ENCODE measurements at regions not wholly inside any gene's neighbourhood (a gene's known extent, or its start where the extent isn't known, plus 50 kb on each side); places are given as distances from the start of the nearest gene placed in this dataset.

DNA sequence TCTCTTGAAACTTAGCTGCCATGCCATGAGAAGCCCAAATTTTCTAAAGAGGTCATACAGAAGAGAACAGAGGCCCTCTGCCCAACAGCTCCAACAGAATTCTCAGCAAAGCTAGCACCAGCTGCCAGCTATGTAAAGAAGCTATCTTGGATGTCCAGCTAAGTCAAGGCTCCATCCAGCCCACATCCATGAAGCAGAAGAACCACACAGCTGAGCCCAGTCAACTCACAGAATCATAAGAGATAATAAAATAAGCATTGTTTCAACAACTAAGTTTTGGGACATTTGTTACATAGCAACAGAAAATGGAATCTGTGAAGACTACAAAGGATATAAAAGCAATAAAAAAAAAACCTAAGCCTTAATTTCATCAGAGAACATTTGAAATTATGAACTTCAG is 434.3 kb downstream of the TXNL1 start:
- no peak overlapping the region for H3K27ac ChIP-seq
- TF ChIP-seq, protein P1, sequence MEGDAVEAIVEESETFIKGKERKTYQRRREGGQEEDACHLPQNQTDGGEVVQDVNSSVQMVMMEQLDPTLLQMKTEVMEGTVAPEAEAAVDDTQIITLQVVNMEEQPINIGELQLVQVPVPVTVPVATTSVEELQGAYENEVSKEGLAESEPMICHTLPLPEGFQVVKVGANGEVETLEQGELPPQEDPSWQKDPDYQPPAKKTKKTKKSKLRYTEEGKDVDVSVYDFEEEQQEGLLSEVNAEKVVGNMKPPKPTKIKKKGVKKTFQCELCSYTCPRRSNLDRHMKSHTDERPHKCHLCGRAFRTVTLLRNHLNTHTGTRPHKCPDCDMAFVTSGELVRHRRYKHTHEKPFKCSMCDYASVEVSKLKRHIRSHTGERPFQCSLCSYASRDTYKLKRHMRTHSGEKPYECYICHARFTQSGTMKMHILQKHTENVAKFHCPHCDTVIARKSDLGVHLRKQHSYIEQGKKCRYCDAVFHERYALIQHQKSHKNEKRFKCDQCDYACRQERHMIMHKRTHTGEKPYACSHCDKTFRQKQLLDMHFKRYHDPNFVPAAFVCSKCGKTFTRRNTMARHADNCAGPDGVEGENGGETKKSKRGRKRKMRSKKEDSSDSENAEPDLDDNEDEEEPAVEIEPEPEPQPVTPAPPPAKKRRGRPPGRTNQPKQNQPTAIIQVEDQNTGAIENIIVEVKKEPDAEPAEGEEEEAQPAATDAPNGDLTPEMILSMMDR (IDR thresholded peaks at IDR 0.05): no peak
- no peaks in the 10 kb centered on the region for H3K27me3 ChIP-seq
- H3K4me3 ChIP-seq: no peak overlapping the region
- ATAC-seq (no peak), DNase-seq (no peak)
- H3K36me3 ChIP-seq: no peaks in the 10 kb centered on the region
- H3K9me3 ChIP-seq: peaks cover 0 to 18% of the 10 kb centered on the region in 2 donors
- intact Hi-C loops (cut with DNase I): no loop called here
- no peaks in the 10 kb centered on the region for H3K4me1 ChIP-seq

DNA sequence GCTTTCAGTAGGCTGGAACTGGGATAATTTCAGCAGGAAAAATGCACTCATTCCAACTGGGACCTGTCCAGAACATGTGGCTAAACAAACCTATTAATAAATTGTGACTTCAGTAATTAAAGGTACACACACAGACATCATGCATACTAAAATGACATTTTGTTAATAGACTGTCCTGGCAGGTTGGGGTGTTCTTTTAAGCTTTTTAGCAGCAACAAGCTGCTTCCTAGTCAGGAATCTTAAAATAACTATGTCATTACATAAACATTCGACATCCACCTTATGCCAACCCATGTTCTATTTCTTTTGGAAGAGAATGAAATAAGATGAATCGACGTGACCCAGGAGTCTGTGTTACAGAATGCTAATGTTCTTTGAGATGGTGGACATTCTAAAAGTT is 435.7 kb downstream of the TXNL1 start:
- Histone ChIP-seq H3K4me3 (no peak overlapping the region), H3K4me1 (no peaks in the 10 kb centered on the region), H3K27ac (no peak overlapping the region), H3K9me3 (peaks cover 0 to 14% of the 10 kb centered on the region in 2 donors), H3K27me3 (no peaks in the 10 kb centered on the region), H3K36me3 (no peaks in the 10 kb centered on the region)
- DNase-seq (no peak), ATAC-seq (no peak)
- TF ChIP-seq, protein P1 (IDR thresholded peaks at IDR 0.05): no peak
- intact Hi-C loops (cut with DNase I): no loop called here

DNA sequence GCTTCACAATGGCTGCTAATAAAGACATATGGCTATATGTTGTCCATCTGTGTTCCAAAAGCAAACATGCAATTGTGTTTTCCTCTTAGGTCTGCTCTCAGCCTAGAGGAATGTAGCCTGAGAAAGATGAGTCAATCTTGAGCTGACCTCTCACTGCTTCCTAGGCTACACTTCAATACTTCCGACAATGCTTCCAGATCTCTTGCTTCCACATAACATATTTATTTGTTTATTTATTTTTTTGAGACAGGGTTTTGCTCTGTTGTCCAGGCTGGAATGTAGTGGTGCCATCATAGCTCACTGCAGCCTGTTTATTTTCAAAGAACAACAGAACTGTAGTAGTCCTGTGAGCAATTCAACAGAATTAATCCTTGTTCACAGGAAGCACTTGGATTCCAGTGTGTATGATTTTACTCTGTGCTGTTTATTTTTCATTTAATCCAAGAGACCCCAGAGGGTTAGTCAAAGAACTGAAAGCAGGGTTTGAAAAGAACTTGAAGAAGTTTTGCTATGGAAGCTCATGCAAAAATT is 437.9 kb downstream of the TXNL1 start:
- ATAC-seq (no peak), DNase-seq (no peak)
- H3K27ac ChIP-seq: peak overlapping the region in 1 of 2 donors; percentile 14
- intact Hi-C loops (cut with DNase I): no loop called here
- TF ChIP-seq, protein P1 (IDR thresholded peaks at IDR 0.05): no peak
- peaks cover 0 to 14% of the 10 kb centered on the region in 2 donors for H3K9me3 ChIP-seq
- H3K27me3 ChIP-seq: no peaks in the 10 kb centered on the region
- no peaks in the 10 kb centered on the region for H3K36me3 ChIP-seq
- H3K4me1 ChIP-seq: no peaks in the 10 kb centered on the region
- H3K4me3 ChIP-seq: no peak overlapping the region

DNA sequence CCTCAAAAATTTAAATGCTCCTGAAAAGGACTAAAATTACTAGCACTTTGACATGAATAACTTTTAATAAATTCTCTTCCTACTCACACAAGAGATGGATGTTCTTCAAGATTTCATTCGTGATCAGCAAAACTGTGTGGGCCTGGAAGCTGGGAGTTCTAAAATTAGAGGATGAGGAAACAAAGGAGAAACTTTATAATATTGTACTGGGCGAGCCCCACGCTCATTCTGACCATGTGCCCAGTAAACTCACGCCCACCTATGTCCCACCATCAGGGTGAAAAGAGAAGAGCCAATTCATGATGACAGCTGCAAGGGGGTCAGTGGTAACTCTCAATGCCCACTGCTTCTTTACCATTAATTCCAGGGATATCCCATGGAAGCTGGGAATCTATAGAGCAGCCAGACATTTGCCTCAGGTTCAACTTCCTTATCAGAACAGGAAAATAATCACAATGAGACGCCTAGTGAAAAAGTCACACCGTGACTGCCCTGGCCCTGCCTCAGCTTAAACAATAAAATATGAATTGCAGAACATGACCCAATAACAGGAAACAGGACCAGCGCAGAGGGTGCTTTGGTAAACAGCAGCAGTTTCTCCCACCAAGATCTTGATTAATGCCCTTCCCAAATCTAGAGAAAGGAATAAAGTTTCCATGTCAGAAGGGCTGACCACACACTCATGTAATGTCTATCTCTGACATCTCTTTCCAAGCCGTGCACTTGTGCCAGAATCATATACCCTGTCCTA is 438.6 kb downstream of the TXNL1 start:
- TF ChIP-seq, protein P1 (IDR thresholded peaks at IDR 0.05): no peak
- Histone ChIP-seq H3K4me1 (no peaks in the 10 kb centered on the region), H3K4me3 (no peak overlapping the region), H3K36me3 (no peaks in the 10 kb centered on the region), H3K27me3 (no peaks in the 10 kb centered on the region), H3K27ac (peak overlapping the region in 1 of 2 donors; percentile 14), H3K9me3 (peaks cover 0 to 14% of the 10 kb centered on the region in 2 donors)
- intact Hi-C loops (cut with DNase I): no loop called here
- ATAC-seq: no peak
- DNase-seq: no peak

DNA sequence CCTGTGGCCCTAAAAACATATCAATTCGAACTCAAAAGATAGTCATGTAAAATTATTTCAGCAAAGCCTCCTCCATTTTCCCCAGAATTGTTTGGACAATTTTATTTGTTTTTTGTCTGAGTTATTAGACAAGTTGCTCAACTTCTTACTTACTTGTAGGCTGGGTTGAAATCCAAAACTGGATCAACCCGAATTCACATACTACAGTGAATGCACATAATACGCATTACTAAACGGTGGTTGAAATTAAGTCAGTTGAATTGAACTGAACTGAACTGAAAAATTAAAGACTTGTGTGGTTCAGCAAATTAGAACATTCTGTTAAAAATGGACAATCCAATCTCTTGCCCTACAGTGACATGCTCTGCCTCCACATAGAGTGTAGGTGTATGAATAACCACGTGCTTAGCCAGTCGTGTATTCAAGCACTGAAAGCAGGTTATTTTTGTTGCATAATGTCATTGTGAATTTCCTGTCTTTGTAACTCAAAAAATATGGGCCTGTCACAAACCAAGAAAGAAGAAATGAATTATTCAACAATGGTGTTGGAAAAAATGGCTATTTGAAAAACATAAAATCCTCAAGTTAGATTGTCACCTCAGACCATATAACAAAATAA is 441.0 kb downstream of the TXNL1 start:
- DNase-seq (no peak), ATAC-seq (no peak)
- intact Hi-C loops (cut with DNase I): no loop called here
- Histone ChIP-seq H3K4me1 (no peaks in the 10 kb centered on the region), H3K27me3 (no peaks in the 10 kb centered on the region), H3K36me3 (no peaks in the 10 kb centered on the region), H3K9me3 (no peaks in the 10 kb centered on the region), H3K4me3 (no peak overlapping the region), H3K27ac (no peak overlapping the region)
- TF ChIP-seq, protein P1 (IDR thresholded peaks at IDR 0.05): no peak
